Keratinocyte (primary cell): ENCODE measurements at regions not wholly inside any gene's neighbourhood (a gene's known extent, or its start where the extent isn't known, plus 50 kb on each side); places are given as distances from the start of the nearest gene placed in this dataset.

Experiments used
- DNase-seq: peaks from one replicate; pipeline ENCODE4 v3.0.0-alpha.2; 2011; ENCODE audit warnings: low read depth, missing footprints, low spot score
- FAIRE-seq: peaks from 2 replicates; lab custom pipeline; 2011; peaks lifted over from hg19 to GRCh38; lab: Jason Lieb, UNC
- H2AFZ ChIP-seq: 2 replicates; pipeline ENCODE4 v1.6.0; 2012; ENCODE audit warnings: low read length, control low read depth, inconsistent platforms; ENCODE audit not compliant: control insufficient read depth
- H3K27ac ChIP-seq: 2 replicates; pipeline ENCODE4 v1.5.1; 2011; ENCODE audit warnings: low read length; ENCODE audit not compliant: control insufficient read depth, insufficient read depth
- H3K27me3 ChIP-seq: 3 replicates; pipeline ENCODE4 v1.6.0; 2011; ENCODE audit warnings: low read length; ENCODE audit not compliant: control insufficient read depth, insufficient read depth; ENCODE audit errors: extremely low read depth
- H3K36me3 ChIP-seq, 2 experiments: 2 replicates in 1 of 2; 3 replicates in 1 of 2; pipeline ENCODE4 v1.5.1; 2011; ENCODE audit warnings: low read length in 2 of 2, mild to moderate bottlenecking in 1 of 2; ENCODE audit not compliant: control insufficient read depth in 2 of 2, insufficient read depth in 2 of 2; ENCODE audit errors: extremely low read depth in 1 of 2
- H3K4me1 ChIP-seq: 3 replicates; pipeline ENCODE4 v1.5.1; 2011; ENCODE audit warnings: low read length; ENCODE audit not compliant: control insufficient read depth, insufficient read depth; ENCODE audit errors: extremely low read depth
- H3K4me2 ChIP-seq: 3 replicates; pipeline ENCODE4 v1.6.0; 2011; ENCODE audit warnings: low read depth, low read length; ENCODE audit not compliant: control insufficient read depth, insufficient read depth; ENCODE audit errors: extremely low read depth
- H3K4me3 ChIP-seq, 3 experiments: fragments of 200-600 bp in 1 of 3; sonication (generic) in 1 of 3; 2 replicates in 2 of 3; 3 replicates in 1 of 3; pipeline ENCODE4 v1.5.1; 2011 to 2016; ENCODE audit warnings: low read length in 3 of 3, mild to moderate bottlenecking in 3 of 3, control low read depth in 2 of 3, inconsistent platforms in 1 of 3, low read depth in 1 of 3, mixed read lengths in 1 of 3, mixed run types in 1 of 3, moderate library complexity in 1 of 3; ENCODE audit not compliant: control insufficient read depth in 2 of 3, insufficient read depth in 2 of 3; ENCODE audit errors: extremely low read depth in 1 of 3
- H3K79me2 ChIP-seq: 2 replicates; pipeline ENCODE4 v1.6.0; 2012; ENCODE audit warnings: low read length; ENCODE audit not compliant: control insufficient read depth, insufficient read depth
- H3K9ac ChIP-seq: 3 replicates; pipeline ENCODE4 v1.6.0; 2011; ENCODE audit warnings: low read length; ENCODE audit not compliant: control insufficient read depth, insufficient read depth; ENCODE audit errors: extremely low read depth
- H3K9me1 ChIP-seq: 3 replicates; pipeline ENCODE4 v1.6.0; 2011; ENCODE audit warnings: low read length; ENCODE audit not compliant: control insufficient read depth, insufficient read depth; ENCODE audit errors: extremely low read depth
- H3K9me3 ChIP-seq: 2 replicates; pipeline ENCODE4 v1.5.1; 2012; ENCODE audit warnings: low read depth, low read length; ENCODE audit not compliant: control insufficient read depth
- H4K20me1 ChIP-seq: 3 replicates; pipeline ENCODE4 v1.6.0; 2011; ENCODE audit warnings: low read length; ENCODE audit not compliant: control insufficient read depth, insufficient read depth; ENCODE audit errors: extremely low read depth
- CTCF ChIP-seq, 3 experiments: IDR thresholded peaks in 1 of 3; conservative IDR thresholded peaks in 1 of 3; optimal IDR thresholded peaks in 1 of 3; 2 replicates in 2 of 3; 3 replicates in 1 of 3; pipeline versions ENCODE3 to v1.5.1; 2011; ENCODE audit warnings: low read length in 3 of 3, mild to moderate bottlenecking in 3 of 3, moderate library complexity in 2 of 3, control low read depth in 1 of 3, inconsistent platforms in 1 of 3; ENCODE audit not compliant: insufficient read depth in 2 of 3; ENCODE audit errors: extremely low read depth in 1 of 3
- EZH2 ChIP-seq: IDR thresholded peaks from one replicate; pipeline ENCODE4 v1.6.1; 2012; ENCODE audit warnings: inconsistent platforms, mild to moderate bottlenecking, low read length, moderate library complexity
- dilution Hi-C: fragments of 300-500 bp; cut with MboI; formaldehyde crosslinking; loops from one replicate; pipeline ENCODE4 v1.7.0; 2020; ENCODE audit warnings: low sequenced_read_pairs; ENCODE audit not compliant: extremely low pct_ligation_motif_present

DNA sequence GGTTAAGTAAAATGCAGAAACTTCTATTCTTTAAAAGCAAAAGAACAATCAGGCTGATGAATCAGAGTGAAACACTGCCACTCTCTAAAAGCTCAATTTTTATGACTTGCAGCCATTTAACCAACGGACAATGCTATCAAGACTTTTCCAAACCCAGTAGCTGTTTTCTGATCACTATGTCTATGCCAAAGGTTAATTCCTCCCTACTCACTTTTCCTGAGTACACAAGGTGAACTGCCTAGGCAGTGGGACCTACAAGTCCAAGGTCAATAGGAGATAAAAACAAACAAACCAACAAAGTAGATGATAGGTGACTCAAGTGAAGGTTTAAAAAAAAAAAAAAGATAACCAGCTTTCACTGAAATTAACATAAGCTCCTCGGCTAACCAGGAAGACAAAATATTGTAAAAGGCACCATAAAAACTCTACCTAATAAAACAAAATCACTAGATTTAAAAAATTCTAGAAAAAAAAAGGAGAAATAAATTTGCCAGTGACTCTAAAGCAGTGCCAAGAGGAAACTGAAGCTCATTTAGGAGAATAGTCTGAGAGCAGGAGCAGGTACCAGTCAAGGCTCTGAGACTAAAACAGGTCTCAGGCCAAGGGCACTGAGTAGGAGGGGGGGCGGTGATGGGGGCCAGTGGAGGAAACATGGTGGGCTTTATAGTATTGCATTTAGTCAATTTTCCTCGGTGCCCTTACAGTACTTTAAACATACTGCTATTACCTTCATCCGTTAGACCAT, 134.1 kb upstream of the DLGAP1 start:
- H2AFZ ChIP-seq: no peak overlapping the region
- dilution Hi-C loops: no loop called here
- H3K9ac ChIP-seq: no peak overlapping the region
- DNase-seq: no peak
- no peaks in the 10 kb centered on the region for H3K9me3 ChIP-seq
- no peaks in the 10 kb centered on the region for H3K27me3 ChIP-seq
- no peaks in the 10 kb centered on the region for H3K79me2 ChIP-seq
- TF ChIP-seq CTCF (optimal IDR thresholded peaks at IDR 0.05 in 1 of 3, IDR thresholded peaks at IDR 0.05 in 1 of 3, conservative IDR thresholded peaks at IDR 0.05 in 1 of 3; ENCODE audit: extremely low read depth in 1 of 3, insufficient read depth in 2 of 3, low read length in 3 of 3) (no peak), EZH2 (no peak)
- H3K4me2 ChIP-seq: no peak overlapping the region
- no peaks in the 10 kb centered on the region for H4K20me1 ChIP-seq
- no peaks in the 10 kb centered on the region for H3K36me3 ChIP-seq
- no peaks in the 10 kb centered on the region for H3K4me1 ChIP-seq
- no peak overlapping the region for H3K27ac ChIP-seq
- no peak overlapping the region for H3K4me3 ChIP-seq
- no peak for FAIRE-seq
- no peaks in the 10 kb centered on the region for H3K9me1 ChIP-seq

DNA sequence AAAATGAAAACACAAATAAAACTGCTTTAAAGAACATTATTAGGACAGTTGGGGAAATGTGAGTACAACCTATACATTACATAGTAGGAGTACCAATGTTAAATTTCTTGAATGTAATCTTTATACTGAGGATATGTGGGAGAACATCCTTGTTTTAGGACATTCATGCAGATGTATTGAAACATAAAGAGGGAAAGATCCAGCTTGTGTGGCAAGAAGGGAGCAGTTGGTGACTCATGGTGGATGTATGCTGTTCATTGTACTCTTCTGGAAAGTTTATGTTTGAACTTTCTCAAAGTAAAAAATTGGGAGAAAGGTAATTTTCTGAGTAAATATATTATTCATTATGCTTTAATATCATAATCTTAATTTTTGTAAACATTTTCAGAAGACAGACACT, 132.1 kb upstream of the DLGAP1 start:
- Histone ChIP-seq H3K79me2 (no peaks in the 10 kb centered on the region), H3K27ac (no peak overlapping the region), H3K27me3 (no peaks in the 10 kb centered on the region), H3K9me1 (no peaks in the 10 kb centered on the region), H3K4me2 (no peak overlapping the region), H3K4me1 (no peaks in the 10 kb centered on the region), H3K4me3 (no peak overlapping the region), H3K9me3 (no peaks in the 10 kb centered on the region), H2AFZ (no peak overlapping the region), H3K9ac (no peak overlapping the region), H3K36me3 (no peaks in the 10 kb centered on the region), H4K20me1 (no peaks in the 10 kb centered on the region)
- FAIRE-seq (no peak), DNase-seq (no peak)
- no peak for TF ChIP-seq EZH2
- no peak for TF ChIP-seq CTCF (optimal IDR thresholded peaks at IDR 0.05 in 1 of 3, IDR thresholded peaks at IDR 0.05 in 1 of 3, conservative IDR thresholded peaks at IDR 0.05 in 1 of 3; ENCODE audit: extremely low read depth in 1 of 3, insufficient read depth in 2 of 3, low read length in 3 of 3)
- dilution Hi-C loops: no loop called here
